LNCaP clone FGC (cell line): ENCODE measurements at regions not wholly inside any gene's neighbourhood (a gene's known extent, or its start where the extent isn't known, plus 50 kb on each side); places are given as distances from the start of the nearest gene placed in this dataset.

ENCODE experiments used
- DNase-seq: peaks from one replicate; pipeline ENCODE4 v3.0.0-alpha.2; 2011; ENCODE audit warnings: low read depth
- H3K4me3 ChIP-seq: 2 replicates; pipeline ENCODE4 v1.5.1; 2011; ENCODE audit warnings: mild to moderate bottlenecking, low read depth, low read length, control low read depth
- TF ChIP-seq, protein P1 (sequence below): IDR thresholded peaks from 2 replicates; pipeline ENCODE4 v1.5.1; 2012; ENCODE audit warnings: mild to moderate bottlenecking; ENCODE audit not compliant: control insufficient read depth, insufficient read depth; ENCODE audit errors: extremely low read depth

GRCh38 chr12:113571713-113572112, 100.0 kb upstream of the LHX5 start:
- no peak overlapping the region for H3K4me3 ChIP-seq
- TF ChIP-seq, protein P1, sequence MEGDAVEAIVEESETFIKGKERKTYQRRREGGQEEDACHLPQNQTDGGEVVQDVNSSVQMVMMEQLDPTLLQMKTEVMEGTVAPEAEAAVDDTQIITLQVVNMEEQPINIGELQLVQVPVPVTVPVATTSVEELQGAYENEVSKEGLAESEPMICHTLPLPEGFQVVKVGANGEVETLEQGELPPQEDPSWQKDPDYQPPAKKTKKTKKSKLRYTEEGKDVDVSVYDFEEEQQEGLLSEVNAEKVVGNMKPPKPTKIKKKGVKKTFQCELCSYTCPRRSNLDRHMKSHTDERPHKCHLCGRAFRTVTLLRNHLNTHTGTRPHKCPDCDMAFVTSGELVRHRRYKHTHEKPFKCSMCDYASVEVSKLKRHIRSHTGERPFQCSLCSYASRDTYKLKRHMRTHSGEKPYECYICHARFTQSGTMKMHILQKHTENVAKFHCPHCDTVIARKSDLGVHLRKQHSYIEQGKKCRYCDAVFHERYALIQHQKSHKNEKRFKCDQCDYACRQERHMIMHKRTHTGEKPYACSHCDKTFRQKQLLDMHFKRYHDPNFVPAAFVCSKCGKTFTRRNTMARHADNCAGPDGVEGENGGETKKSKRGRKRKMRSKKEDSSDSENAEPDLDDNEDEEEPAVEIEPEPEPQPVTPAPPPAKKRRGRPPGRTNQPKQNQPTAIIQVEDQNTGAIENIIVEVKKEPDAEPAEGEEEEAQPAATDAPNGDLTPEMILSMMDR, result no peak

DNA sequence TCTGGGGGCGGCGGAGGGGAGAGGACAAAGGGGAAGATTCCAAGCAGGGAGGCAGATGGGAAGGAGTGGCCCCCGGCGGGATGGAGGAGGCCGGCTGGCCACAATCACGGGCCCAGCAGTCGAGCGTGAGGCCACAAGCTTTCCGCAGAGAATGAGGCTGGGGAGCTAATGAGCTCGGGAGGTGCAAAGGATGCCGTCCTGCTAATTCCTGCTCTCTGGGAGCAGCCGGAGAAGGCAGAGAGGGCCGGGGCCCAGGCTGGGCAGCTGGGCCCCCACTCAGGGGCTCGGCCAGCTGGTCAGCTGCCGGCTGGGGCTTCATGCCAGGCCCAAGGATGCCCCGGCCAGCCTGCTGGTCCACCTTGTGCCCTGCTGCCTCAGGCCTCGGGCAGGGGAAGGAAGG, 98.1 kb upstream of the LHX5 start:
- no peak overlapping the region for H3K4me3 ChIP-seq
- TF ChIP-seq, protein P1, result no peak
- DNase-seq, result no peak

More at GRCh38 chr12:113571713-113572112, 100.0 kb upstream of the LHX5 start:
- DNase-seq, result no peak

- no peak overlapping the region for H3K4me3 ChIP-seq
- TF ChIP-seq, protein P1, result no peak
- DNase-seq, result no peak
Observed at GRCh38 chr12:113568021-113568420, 96.3 kb upstream of the LHX5 start.

DNA sequence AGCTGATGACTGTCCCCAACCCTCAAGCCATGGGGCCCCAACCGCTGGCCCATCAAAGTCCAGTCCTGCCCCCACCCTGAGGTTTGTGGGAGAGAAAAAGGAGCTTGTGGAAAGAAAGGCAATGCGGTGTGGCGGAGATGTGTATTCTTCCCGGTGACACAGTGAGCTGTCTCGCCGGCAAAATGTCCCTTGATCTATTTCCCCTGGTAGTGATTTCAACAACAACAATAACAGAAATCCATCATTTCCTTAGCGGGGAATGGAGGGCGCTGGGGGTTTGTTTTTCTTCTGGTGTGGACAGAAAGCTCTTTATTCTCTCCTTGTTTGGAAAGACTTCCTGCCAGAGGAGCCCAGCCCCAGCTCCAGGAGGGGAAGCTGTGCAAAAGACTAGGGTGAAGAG, 93.7 kb upstream of the LHX5 start:
- TF ChIP-seq, protein P1, result no peak
- H3K4me3 ChIP-seq, result no peak overlapping the region
- no peak for DNase-seq

DNA sequence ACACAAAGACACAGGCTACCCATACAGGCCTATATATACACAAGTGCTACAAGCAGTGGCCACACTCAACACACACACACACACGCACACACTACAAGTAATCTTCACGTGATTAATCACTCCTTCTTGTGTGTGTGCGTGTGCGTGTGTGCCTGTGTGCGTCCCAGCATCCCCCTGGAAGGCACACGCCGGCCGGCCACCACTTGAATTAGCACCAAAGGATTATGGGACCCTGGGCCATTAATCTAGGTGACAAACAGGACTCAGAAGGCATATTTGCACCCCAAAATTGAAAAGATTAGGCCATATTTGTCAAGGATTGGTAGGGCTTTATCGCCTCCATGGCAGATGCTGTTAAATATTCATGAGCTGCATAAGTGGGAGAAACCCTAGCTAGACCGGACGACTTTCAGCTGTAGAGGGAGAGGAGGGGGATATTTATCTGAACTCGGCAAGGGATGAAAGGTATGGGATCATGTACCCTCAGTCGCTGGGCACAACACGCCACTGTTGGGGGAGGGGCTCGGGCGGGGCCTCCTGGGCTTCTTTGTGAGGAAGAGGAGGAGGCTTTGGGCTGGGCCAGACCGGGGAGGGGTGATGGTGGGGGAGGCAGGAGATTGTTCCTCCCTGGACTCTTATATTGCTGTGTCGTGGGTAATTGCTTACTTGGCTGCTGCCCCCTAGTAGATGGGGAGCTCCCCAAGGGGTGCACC, 89.6 kb upstream of the LHX5 start:
- no peak overlapping the region for H3K4me3 ChIP-seq
- TF ChIP-seq, protein P1, result no peak
- no peak for DNase-seq

- no peak overlapping the region for H3K4me3 ChIP-seq
- no peak for DNase-seq
- TF ChIP-seq, protein P1, result no peak
Observed at GRCh38 chr12:113559466-113559865, 87.8 kb upstream of the LHX5 start.

- H3K4me3 ChIP-seq, result no peak overlapping the region
- DNase-seq, result no peak
- TF ChIP-seq, protein P1, result no peak
Observed at GRCh38 chr12:113555226-113555625, 83.6 kb upstream of the LHX5 start.
